ENCODE measurements at regions not wholly inside any gene's neighbourhood (a gene's known extent, or its start where the extent isn't known, plus 50 kb on each side); places are given as distances from the start of the nearest gene placed in this dataset.

DNA sequence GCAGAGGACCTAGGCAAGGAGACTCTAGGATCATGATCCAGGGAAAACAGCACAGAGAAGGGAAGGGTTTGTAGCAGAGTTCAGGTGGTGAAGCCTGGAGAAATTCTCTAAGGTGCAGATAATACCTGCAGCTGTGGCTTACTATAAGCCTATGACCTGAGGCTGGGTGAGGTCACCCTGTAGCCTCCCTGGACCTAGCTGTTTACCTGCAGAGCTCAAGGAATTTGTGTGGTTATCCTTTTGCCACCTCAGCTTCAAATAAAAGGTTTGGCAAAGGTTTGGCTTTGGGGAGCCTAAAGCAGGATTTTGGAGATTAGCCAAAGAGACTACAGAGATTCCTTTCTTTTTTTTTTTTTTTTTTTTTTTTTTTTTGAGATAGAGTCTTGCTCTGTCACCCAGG is 79.5 kb upstream of the ZNF648 start:
- Histone ChIP-seq H3K4me3 (ENCODE audit: low read length in 3 of 3) (no peak overlapping the region), H3K27me3 (ENCODE audit: control insufficient read depth, insufficient read depth, low read length) (no peaks in the 10 kb centered on the region), H3K9me3 (ENCODE audit: control insufficient read depth in 2 of 3, insufficient read depth in 1 of 3, low read length in 3 of 3) (no peaks in the 10 kb centered on the region), H3K4me1 (ENCODE audit: control insufficient read depth in 2 of 3, insufficient read depth in 2 of 3, low read depth in 1 of 3, low read length in 3 of 3) (peaks cover 0 to 22% (median 15%) of the 10 kb centered on the region in 3 donors), H3K36me3 (ENCODE audit: control insufficient read depth in 2 of 3, insufficient read depth in 3 of 3, low read length in 3 of 3) (no peaks in the 10 kb centered on the region), H3K9ac (ENCODE audit: low read length in 3 of 3) (no peak overlapping the region), H3K27ac (ENCODE audit: low read depth in 2 of 2, low read length in 2 of 2) (no peak overlapping the region)
- no peak for TF ChIP-seq CTCF (IDR thresholded peaks at IDR 0.05; ENCODE audit: borderline replicate concordance, extremely low read depth, insufficient read depth)
- no peak for FAIRE-seq
- no peak for DNase-seq
- intact Hi-C loops (cut with DNase I) = loop anchor here (10.0 kb wide), 1 partner anchor 254 kb away; the partner anchor contains the start of gene GLUL

GRCh38 chr1:182139496-182139895 is 78.0 kb upstream of the ZNF648 start:
- intact Hi-C loops (cut with DNase I) = no loop called here
- H3K27ac ChIP-seq (ENCODE audit: low read depth in 2 of 2, low read length in 2 of 2) = no peak overlapping the region
- H3K9me3 ChIP-seq (ENCODE audit: control insufficient read depth in 2 of 3, insufficient read depth in 1 of 3, low read length in 3 of 3) = no peaks in the 10 kb centered on the region
- no peak for FAIRE-seq
- no peak overlapping the region for H3K9ac ChIP-seq (ENCODE audit: low read length in 3 of 3)
- no peak overlapping the region for H3K4me3 ChIP-seq (ENCODE audit: low read length in 3 of 3)
- H3K36me3 ChIP-seq (ENCODE audit: control insufficient read depth in 2 of 3, insufficient read depth in 3 of 3, low read length in 3 of 3) = no peaks in the 10 kb centered on the region
- peaks cover 0 to 12% (median 10%) of the 10 kb centered on the region in 3 donors for H3K4me1 ChIP-seq (ENCODE audit: control insufficient read depth in 2 of 3, insufficient read depth in 2 of 3, low read depth in 1 of 3, low read length in 3 of 3)
- no peak for DNase-seq
- no peak for TF ChIP-seq CTCF (IDR thresholded peaks at IDR 0.05; ENCODE audit: borderline replicate concordance, extremely low read depth, insufficient read depth)
- no peaks in the 10 kb centered on the region for H3K27me3 ChIP-seq (ENCODE audit: control insufficient read depth, insufficient read depth, low read length)

GRCh38 chr1:182137546-182137945 is 76.0 kb upstream of the ZNF648 start:
- H3K9ac ChIP-seq (ENCODE audit: low read length in 3 of 3) = no peak overlapping the region
- H3K36me3 ChIP-seq (ENCODE audit: control insufficient read depth in 2 of 3, insufficient read depth in 3 of 3, low read length in 3 of 3) = no peaks in the 10 kb centered on the region
- peaks cover 0 to 2% (median 0%) of the 10 kb centered on the region in 3 donors for H3K9me3 ChIP-seq (ENCODE audit: control insufficient read depth in 2 of 3, insufficient read depth in 1 of 3, low read length in 3 of 3)
- H3K27me3 ChIP-seq (ENCODE audit: control insufficient read depth, insufficient read depth, low read length) = no peaks in the 10 kb centered on the region
- no peak overlapping the region for H3K4me3 ChIP-seq (ENCODE audit: low read length in 3 of 3)
- no peak for TF ChIP-seq CTCF (IDR thresholded peaks at IDR 0.05; ENCODE audit: borderline replicate concordance, extremely low read depth, insufficient read depth)
- H3K27ac ChIP-seq (ENCODE audit: low read depth in 2 of 2, low read length in 2 of 2) = no peak overlapping the region
- FAIRE-seq (no peak), DNase-seq (no peak)
- intact Hi-C loops (cut with DNase I) = no loop called here
- H3K4me1 ChIP-seq (ENCODE audit: control insufficient read depth in 2 of 3, insufficient read depth in 2 of 3, low read depth in 1 of 3, low read length in 3 of 3) = no peaks in the 10 kb centered on the region

DNA sequence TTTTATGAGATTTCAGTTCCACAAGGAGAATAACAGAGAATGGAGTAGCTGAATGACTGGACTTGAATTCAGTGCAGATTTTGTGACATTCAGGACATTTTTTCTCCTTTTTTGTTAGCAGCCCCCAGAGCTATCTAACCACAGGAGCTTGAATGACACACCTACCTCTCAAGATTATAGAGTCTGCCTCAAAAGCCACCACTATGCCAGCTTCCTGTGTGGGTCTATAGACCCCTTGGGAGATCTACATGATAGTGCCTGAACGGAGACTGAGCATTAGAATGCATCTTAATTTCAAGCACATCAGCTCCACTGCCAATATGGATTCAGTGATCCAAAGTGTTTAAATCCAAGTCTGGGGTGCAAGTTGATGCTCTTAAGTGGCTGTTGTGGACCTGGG is 74.4 kb upstream of the ZNF648 start:
- no peaks in the 10 kb centered on the region for H3K27me3 ChIP-seq (ENCODE audit: control insufficient read depth, insufficient read depth, low read length)
- H3K4me3 ChIP-seq (ENCODE audit: low read length in 3 of 3) = no peak overlapping the region
- H3K9me3 ChIP-seq (ENCODE audit: control insufficient read depth in 2 of 3, insufficient read depth in 1 of 3, low read length in 3 of 3) = peaks cover 0 to 2% (median 0%) of the 10 kb centered on the region in 3 donors
- H3K4me1 ChIP-seq (ENCODE audit: control insufficient read depth in 2 of 3, insufficient read depth in 2 of 3, low read depth in 1 of 3, low read length in 3 of 3) = no peaks in the 10 kb centered on the region
- no peak for TF ChIP-seq CTCF (IDR thresholded peaks at IDR 0.05; ENCODE audit: borderline replicate concordance, extremely low read depth, insufficient read depth)
- no peaks in the 10 kb centered on the region for H3K36me3 ChIP-seq (ENCODE audit: control insufficient read depth in 2 of 3, insufficient read depth in 3 of 3, low read length in 3 of 3)
- H3K27ac ChIP-seq (ENCODE audit: low read depth in 2 of 2, low read length in 2 of 2) = no peak overlapping the region
- no peak overlapping the region for H3K9ac ChIP-seq (ENCODE audit: low read length in 3 of 3)
- FAIRE-seq (no peak), DNase-seq (no peak)
- intact Hi-C loops (cut with DNase I) = no loop called here

Data from kidney (tissue), 13 donors.